ENCODE measurements at regions not wholly inside any gene's neighbourhood (a gene's known extent, or its start where the extent isn't known, plus 50 kb on each side); places are given as distances from the start of the nearest gene placed in this dataset.

- no peak for DNase-seq (ENCODE audit: low spot score)
These were observed 99.4 kb upstream of the CTNND2 start for GRCh38 chr5:12003680-12004079.

- no peak for DNase-seq (ENCODE audit: low spot score)
These were observed 94.2 kb upstream of the CTNND2 start for GRCh38 chr5:11998397-11998796.

- DNase-seq (ENCODE audit: low spot score) = no peak
These were observed 93.7 kb upstream of the CTNND2 start for GRCh38 chr5:11997942-11998341.

- DNase-seq (ENCODE audit: low spot score) = no peak
These were observed 88.3 kb upstream of the CTNND2 start for GRCh38 chr5:11992518-11992917.

- DNase-seq (ENCODE audit: low spot score) = no peak
These were observed 81.7 kb upstream of the CTNND2 start for GRCh38 chr5:11985993-11986392.

- DNase-seq (ENCODE audit: low spot score) = no peak
These were observed 80.0 kb upstream of the CTNND2 start for GRCh38 chr5:11984196-11984595.

GRCh38 chr5:11981986-11982385, 77.7 kb upstream of the CTNND2 start:
- DNase-seq (ENCODE audit: low spot score) = no peak

- no peak for DNase-seq (ENCODE audit: low spot score)
These were observed 73.7 kb upstream of the CTNND2 start for GRCh38 chr5:11977904-11978303.

- no peak for DNase-seq (ENCODE audit: low spot score)
These were observed 69.2 kb upstream of the CTNND2 start for GRCh38 chr5:11973469-11973868.

GRCh38 chr5:11963227-11963626, 59.0 kb upstream of the CTNND2 start:
- DNase-seq (ENCODE audit: low spot score) = no peak

GRCh38 chr5:11962122-11962521, 57.9 kb upstream of the CTNND2 start:
- DNase-seq (ENCODE audit: low spot score) = no peak

GRCh38 chr5:11958321-11958720, 54.1 kb upstream of the CTNND2 start:
- no peak for DNase-seq (ENCODE audit: low spot score)

- DNase-seq (ENCODE audit: low spot score) = no peak
These were observed 51.1 kb upstream of the CTNND2 start for GRCh38 chr5:11955331-11955730.

Data from activated CD4-positive, alpha-beta T cell treated with anti-CD3 and anti-CD28 coated beads, Interleukin-2, Interleukin-4, amounts not matched to agents 100 ng/mL and 50 ng/mL, durations not matched to agents 16 hours and 8 hours (primary cell).